HG02610 (cell line): ENCODE measurements at regions not wholly inside any gene's neighbourhood (a gene's known extent, or its start where the extent isn't known, plus 50 kb on each side); places are given as distances from the start of the nearest gene placed in this dataset.
A peak's percentile ranks its signal among the peaks of the same experiment; 100 is the strongest.

ENCODE experiments used
- ATAC-seq: cut with Tn5 transposase; IDR thresholded peaks from one replicate; pipeline ENCODE4 v1.9.1; 2021; ENCODE audit warnings: mild to moderate bottlenecking, moderate library complexity; ENCODE audit not compliant: unreplicated experiment

DNA sequence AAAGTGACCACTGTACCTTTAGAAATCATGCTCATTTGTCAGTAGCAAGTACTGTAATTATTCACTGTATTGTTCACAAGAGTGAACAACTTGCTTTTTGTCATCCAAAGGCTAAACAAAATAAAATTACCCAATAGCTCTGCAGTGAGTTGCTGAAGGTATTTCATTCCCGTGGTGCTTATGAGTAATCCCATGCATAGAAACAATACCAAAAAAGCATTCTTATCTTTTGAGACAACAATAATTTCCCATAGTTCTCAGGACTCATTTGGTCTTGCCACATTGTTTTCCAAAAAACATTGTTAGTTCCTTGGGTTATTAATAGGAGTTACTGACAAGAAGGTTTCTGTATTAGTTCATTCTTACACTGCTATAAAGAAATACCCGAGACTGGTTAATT lies 503.2 kb upstream of the FAM98A start:
- ATAC-seq: no peak

- no peak for ATAC-seq
Measured at GRCh38 chr2:34099377-34099776, 500.3 kb upstream of the FAM98A start.

- no peak for ATAC-seq
Measured at GRCh38 chr2:34098256-34098655, 499.2 kb upstream of the FAM98A start.

DNA sequence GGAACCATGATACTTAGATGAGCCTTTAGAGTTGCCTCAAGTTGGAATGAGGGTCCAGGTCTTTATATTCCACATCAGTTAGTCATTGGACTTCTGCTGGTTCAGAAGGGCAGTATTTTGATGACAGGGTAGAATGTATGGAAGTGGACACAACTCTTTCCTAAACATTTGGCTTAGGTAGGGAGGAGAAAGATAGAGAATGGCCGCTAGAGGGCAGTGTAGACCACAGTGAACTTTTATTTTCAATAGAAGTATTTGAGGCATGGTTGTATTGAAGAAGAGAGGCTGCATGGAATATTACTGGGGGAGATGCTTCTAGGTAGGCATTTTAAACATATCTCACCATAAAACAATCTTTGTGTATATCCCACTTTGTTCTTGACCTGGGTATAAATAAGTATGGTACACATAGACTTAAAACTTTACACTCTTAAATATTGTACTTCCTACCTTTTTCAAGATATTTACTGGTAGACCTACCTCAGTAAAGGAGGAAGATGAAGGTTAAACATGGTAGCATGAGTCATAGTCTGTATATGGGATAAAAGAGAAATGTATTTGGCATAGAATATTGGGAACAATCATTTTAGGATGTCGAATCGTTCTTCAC lies 497.6 kb upstream of the FAM98A start:
- ATAC-seq: peak; percentile 77

DNA sequence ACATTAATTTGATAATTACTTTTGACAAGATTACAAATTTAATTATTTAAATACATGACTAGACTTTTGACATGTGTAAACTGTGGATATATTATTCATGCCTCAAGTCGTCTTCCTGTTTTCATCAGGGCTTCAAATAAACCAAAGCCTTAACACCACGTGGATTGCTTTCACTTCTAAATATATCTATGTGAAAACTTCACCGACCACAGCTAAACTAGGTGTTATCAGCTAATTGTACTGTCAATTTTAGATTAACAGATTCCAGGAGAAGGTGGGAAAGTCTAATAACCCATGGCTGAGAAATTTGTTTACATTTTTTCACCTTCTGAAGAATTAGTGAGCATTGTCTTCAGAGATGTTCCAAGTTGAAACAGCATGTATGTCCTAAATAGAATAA lies 494.7 kb upstream of the FAM98A start:
- no peak for ATAC-seq

GRCh38 chr2:34070196-34070595 lies 471.1 kb upstream of the FAM98A start:
- no peak for ATAC-seq

DNA sequence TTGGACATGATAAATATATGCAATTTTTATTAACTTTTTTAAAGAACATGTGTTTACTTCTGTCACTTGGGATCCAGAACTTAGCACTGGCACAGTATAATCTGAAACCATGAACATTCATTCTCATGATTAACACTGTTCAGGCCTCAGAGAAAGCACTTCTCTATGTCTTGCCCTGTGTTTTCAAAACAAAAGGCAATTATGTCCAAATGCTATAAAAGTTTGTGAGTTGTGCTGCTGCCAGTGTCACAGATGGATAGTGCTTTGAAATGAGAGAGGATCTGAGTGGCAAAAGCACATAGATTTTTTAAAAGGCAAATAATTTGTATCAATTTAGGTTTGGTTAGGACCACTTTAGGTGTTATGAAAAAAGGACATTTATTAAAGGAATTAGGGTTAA lies 470.5 kb upstream of the FAM98A start:
- ATAC-seq: no peak

DNA sequence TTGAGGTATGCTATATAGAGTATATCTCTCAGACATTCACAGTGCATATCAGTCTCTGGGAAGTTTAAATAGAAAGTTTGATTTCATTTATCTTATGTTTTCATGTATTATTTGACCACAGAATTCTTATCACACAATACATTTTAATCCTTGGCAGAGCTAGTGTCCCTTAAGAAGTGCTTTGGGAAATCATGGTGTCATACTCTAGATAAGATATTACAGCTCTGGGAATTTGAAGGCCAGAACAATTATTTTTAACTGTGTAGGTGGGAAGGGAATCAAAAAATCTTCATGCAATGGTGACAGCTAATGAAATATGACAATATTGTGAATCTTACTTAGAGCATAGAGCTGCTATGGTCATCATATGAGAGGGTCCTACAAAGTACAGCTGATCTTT lies 451.3 kb upstream of the FAM98A start:
- no peak for ATAC-seq

- ATAC-seq: no peak
Measured at GRCh38 chr2:34045101-34045655, 446.1 kb upstream of the FAM98A start.

DNA sequence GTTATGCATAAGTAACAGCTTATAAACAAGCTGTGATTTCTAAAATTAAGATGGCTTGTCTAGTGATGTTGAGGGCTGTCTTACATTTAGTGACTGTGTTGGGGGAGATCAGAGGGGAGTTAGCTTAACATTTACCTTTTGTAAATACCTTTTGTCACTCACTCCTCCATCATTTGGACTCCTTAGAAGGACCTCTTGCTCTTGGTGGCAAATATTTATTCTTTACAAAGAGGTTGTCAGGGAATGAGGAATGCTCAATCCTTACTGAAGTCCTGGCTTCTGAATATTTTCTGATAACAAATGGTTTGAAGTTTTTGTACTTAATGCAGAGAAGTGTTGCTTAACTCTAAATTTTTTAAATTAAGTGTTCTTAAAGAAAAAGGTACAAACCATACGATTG lies 438.8 kb upstream of the FAM98A start:
- no peak for ATAC-seq

GRCh38 chr2:34037157-34037556 lies 438.1 kb upstream of the FAM98A start:
- ATAC-seq: no peak

DNA sequence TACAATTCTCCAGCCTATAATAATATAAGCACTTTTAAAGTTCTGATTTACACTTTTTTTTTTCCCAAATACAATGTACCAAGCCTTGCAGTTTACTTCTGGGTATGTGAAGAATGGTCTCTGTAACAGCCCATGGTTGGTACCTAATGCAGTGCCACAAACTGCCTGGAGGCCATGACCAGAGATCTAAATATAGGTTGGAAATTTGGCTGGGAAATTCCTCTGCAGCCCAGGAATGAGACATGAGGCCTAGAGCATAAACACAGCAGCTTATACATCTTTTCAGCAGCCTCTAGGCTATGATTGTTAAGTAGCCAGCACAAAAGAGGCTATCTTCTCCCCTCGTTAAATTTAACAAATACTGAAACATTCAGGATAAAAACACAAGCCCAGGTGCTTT lies 432.0 kb upstream of the FAM98A start:
- ATAC-seq: no peak

GRCh38 chr2:34030273-34030672 lies 431.2 kb upstream of the FAM98A start:
- ATAC-seq: no peak

GRCh38 chr2:34029073-34029472 lies 430.0 kb upstream of the FAM98A start:
- no peak for ATAC-seq

DNA sequence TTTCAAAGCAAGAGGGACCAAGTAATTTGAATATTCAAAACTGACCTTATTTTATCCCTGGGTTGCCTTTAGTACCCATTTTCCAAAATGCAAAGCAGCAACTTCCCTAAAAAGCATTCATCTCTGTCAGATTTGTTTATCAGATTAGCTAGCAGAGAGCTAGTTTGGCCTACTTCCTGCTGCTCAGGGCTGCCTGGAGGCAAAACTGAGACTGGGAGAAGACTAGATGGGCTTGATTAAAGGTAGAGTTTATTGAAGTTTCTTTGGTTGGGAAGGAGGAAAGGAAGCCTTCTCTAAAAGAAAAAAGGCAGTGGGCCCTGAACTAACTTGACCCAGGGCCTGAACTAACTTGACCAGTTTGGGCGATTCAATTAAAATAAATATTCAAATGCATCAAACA lies 426.1 kb upstream of the FAM98A start:
- ATAC-seq: no peak

DNA sequence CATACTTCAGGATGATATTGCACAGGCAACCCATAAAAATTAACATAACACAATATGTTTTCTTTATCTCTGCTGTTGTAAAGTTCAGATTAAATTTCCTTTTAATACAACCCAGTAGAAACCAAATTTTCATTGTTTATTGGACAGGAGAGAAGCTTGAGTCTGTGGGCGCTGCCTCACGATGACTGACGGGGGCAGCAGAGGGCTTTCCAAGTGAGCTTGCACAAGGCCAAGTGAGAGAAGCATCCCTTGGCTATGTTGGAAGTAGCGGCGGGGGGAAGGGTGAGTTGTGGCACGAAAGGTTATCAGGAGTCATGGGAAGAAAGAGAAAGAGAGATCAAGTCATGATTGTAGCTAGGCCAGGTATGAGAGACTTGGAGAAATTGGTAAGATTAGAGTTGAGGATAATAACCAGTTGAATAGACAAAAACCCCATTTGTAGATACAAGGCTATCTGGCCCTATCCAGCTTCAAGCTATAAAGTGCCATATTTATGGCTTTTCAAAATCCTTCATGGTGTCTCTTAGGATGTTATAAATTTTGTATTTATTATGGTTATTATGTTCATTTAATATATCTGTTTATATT lies 413.7 kb upstream of the FAM98A start:
- peak; percentile 88 for ATAC-seq

DNA sequence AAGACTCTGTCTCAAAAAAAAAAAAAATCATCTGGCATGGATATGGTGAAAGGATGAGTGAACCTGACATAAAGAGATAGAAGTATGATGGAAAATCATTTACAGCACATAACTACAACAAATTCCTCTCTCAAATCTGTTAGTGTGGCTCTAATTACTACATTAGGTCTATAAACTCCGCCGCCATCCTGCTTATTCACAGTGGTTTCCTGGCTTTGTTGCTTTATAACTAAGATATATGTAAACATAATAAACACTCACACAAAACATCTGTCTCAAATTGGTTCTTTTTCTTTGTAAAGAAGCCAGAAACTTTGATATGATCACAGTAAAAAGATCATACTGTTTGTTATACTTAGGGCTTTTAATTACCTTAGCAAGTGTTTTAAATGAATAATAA lies 412.6 kb upstream of the FAM98A start:
- no peak for ATAC-seq

GRCh38 chr2:34005901-34006300 lies 406.8 kb upstream of the FAM98A start:
- ATAC-seq: no peak

DNA sequence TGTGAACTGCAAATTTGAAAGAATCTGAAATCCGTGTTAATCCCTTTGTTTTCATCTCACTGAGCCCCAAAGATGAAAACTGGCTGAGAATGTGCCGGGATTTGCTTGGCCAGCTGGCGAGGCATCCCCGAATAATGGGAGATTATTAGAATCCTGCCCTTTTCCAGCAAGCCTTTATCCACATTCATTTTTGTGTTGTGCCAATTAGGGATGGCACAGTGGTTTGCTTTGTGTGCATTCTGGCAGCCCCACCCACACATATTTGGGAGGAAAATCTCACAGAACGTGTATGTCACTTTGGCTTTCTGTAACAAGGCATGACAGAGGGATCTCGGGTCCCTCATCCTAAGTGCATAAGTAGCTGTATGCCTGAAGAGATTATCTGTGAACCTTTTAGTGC lies 405.8 kb upstream of the FAM98A start:
- ATAC-seq: no peak

- no peak for ATAC-seq
Measured at GRCh38 chr2:34003795-34004194, 404.7 kb upstream of the FAM98A start.

DNA sequence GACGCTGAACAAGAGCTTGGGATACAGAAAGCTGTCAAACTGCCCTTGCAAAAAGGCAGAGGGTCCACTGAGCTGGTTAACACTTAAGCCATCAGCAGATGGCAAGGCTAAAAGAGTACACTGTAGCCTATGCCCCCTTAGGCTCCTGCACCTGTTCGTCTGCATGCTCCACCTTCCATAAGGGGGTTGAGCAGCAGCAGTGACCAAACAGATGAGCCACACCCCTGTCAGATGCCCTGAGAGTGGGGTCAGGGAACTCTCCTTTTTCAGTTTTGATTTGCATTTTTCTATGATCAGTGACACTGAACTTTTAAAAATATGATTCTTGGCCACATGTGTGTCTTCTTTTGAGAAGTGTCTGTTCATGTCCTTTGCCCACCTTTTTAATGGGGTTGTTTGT lies 402.5 kb upstream of the FAM98A start:
- ATAC-seq: no peak

GRCh38 chr2:33984131-33984530 lies 385.0 kb upstream of the FAM98A start:
- ATAC-seq: no peak

- ATAC-seq: no peak
Measured at GRCh38 chr2:33978471-33978870, 379.4 kb upstream of the FAM98A start.
